Hepatocyte (in vitro differentiated cells): ENCODE measurements at regions not wholly inside any gene's neighbourhood (a gene's known extent, or its start where the extent isn't known, plus 50 kb on each side); places are given as distances from the start of the nearest gene placed in this dataset.

Experiments
- EZH2 ChIP-seq: fragments of 200-600 bp; sonication (generic); IDR thresholded peaks from 2 replicates; pipeline ENCODE4 v1.6.1; 2016; ENCODE audit warnings: antibody characterized with exemption, mild to moderate bottlenecking, borderline replicate concordance
- EZH2phosphoT487 ChIP-seq: fragments of 200-600 bp; sonication (generic); IDR thresholded peaks from one replicate; pipeline ENCODE4 v1.6.1; 2018; ENCODE audit warnings: antibody characterized with exemption, mild to moderate bottlenecking, low read depth, moderate library complexity; ENCODE audit not compliant: unreplicated experiment, severe bottlenecking
- TF ChIP-seq, protein P1 (sequence below): fragments of 200-600 bp; sonication (generic); IDR thresholded peaks from 2 replicates; pipeline ENCODE4 v1.5.1; 2016; ENCODE audit warnings: antibody characterized with exemption, mild to moderate bottlenecking; ENCODE audit not compliant: poor library complexity

DNA sequence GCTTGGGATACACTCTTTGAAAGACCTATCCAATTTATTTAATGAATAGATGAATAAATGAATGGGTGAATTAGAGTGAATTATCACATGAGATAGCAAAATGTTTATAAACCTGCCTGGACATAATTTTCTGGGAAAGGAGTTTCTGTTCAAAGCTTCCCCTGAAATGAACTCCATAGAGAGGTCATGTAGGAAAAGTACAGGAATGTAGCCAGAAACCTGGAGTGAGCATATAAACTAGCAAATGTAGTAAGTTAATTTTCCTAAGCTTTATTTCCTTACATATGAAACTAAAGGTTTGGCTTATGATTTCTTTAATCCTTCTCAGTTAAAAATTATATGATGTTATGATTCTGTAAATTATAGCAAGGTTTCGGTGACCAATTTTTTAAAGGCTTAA is 380.3 kb upstream of the RSPO3 start:
- TF ChIP-seq, protein P1, sequence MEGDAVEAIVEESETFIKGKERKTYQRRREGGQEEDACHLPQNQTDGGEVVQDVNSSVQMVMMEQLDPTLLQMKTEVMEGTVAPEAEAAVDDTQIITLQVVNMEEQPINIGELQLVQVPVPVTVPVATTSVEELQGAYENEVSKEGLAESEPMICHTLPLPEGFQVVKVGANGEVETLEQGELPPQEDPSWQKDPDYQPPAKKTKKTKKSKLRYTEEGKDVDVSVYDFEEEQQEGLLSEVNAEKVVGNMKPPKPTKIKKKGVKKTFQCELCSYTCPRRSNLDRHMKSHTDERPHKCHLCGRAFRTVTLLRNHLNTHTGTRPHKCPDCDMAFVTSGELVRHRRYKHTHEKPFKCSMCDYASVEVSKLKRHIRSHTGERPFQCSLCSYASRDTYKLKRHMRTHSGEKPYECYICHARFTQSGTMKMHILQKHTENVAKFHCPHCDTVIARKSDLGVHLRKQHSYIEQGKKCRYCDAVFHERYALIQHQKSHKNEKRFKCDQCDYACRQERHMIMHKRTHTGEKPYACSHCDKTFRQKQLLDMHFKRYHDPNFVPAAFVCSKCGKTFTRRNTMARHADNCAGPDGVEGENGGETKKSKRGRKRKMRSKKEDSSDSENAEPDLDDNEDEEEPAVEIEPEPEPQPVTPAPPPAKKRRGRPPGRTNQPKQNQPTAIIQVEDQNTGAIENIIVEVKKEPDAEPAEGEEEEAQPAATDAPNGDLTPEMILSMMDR = no peak
- TF ChIP-seq EZH2 (no peak), EZH2phosphoT487 (no peak)
